GM18499 (cell line): ENCODE measurements at regions not wholly inside any gene's neighbourhood (a gene's known extent, or its start where the extent isn't known, plus 50 kb on each side); places are given as distances from the start of the nearest gene placed in this dataset.

Experiments used
- ATAC-seq: cut with Tn5 transposase; IDR thresholded peaks from one replicate; pipeline ENCODE4 v1.9.1; 2021; ENCODE audit warnings: moderate number of reproducible peaks; ENCODE audit not compliant: insufficient read depth, unreplicated experiment

DNA sequence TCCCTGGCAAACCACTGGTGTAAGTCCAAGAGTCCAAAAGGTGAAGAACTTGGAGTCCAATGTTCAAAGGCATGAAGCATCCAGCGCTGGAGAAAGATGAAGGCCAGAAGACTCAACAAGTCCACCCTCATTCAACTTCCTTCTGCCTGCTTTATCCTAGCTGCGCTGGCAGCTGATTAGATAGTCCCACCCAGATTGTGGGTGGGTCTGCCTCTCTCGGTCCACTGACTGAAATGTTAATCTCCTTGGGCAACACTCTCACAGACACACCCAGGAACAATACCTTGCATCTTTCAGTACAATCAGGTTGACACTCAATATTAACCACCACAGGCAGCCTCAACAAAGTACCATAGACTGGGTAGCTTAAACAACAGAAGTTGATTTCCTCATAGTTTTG, 245.9 kb upstream of the IGF1R start:
- ATAC-seq = no peak

DNA sequence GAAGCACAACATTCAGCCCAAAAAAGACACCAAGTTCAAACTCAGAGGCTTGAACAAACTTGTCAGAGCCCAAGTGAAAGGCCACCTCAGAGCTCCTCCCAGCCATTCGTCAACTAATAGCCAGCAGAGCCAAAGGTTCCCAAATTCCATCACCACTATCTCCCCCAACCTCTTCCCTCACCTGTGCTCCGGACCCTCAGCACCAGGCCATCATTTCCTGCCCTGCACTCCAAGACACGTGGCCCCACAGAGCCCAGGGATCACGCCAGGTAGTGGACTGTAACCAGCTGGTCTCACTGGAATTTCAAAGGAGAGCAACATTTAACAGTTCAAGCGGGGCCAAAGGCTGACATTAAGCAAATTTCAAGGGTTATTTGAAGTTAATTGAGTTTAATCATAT, 245.2 kb upstream of the IGF1R start:
- no peak for ATAC-seq

DNA sequence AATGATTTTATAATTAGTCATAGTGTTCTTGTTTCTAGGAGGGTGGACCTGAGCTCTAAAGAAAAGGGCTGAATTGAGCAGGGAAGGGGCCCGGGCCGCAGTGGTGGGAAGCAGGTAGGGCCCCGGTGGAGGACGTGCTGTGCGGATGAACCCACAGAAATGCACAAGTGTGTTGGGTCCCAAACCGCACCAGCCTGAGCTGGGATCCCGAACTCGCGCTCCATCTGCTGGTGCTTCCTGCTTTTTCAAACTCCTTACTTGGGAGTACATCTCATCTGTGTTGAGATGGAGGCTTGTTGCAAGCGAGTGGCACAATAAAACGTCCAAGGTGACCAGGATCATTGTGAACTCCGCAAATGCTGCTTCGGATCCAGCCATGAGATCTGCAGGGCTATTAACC, 244.8 kb upstream of the IGF1R start:
- ATAC-seq = no peak

DNA sequence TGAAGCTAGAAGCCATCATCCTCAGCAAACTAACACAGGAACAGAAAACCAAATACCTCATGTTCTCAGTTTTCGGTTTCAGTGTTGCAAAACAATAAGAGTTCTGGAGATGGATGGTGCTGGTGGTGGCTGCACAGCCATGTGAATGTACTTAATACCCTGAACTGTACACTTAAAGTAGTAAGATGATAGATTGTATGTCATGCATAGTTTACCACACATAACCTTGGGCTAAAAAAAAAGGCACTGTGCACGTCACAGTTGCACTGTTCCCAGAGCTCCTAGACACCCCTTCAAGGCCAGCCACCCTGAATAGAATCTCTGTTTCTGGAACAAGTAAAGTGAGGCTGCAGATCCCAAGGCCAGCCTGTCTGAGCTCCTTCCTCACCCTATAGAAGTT, 243.3 kb upstream of the IGF1R start:
- no peak for ATAC-seq

DNA sequence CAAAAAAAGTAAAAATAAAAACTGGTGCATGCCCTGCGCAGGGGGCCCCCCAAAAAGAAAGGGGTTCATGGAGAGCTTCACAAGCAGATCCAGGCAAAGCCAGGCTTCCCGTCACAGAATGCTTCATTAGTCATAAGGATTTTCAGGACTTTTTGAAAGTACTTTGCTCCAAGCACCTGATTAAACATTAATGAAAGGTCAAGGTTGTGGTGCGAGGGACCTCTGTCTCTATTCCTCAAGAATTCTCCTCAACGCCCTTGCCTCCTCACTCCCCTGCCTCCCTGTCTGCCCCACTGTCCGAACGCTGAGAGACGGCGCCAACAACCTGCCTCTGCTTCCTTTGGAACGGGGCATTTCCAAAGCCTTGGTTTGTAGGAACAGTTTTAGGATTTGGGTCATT, 240.1 kb upstream of the IGF1R start:
- ATAC-seq = no peak

DNA sequence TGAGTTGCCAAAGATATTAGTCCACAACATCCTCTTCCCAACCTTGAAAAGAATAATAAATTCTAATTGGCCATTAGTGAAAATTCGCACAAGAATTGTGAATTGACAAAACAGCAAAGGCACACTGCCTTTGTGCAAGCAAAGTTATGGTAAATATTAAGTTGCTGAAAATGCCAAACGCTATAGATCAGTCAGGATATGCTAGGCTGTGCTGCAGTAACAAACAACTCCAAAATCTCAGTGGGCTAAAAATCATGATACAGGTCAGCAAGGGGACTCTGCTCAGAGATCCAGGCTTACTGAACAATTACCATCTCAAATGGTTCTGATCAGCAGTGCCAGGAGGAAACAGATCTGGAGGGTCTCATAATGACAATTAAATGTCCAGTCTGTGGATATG, 238.0 kb upstream of the IGF1R start:
- no peak for ATAC-seq

DNA sequence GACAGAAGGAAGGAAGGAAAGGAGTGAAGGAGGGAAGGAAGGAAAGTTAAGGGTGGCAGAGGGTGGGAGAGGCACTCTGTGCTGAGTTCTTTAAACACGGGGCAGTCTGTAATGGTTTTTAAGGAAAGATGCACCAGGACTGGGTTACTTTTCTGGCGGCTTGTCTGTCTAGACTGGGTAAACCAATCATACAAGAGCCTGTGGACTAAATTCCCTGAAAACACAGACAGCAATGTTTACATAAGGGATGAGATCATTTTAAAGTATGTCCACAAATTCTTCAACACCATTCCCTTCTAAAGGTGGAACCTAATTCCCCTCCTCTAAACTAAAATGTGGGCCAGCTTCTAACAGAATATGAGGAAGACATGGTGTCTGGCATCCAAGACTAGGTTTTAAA, 235.5 kb upstream of the IGF1R start:
- ATAC-seq = no peak

DNA sequence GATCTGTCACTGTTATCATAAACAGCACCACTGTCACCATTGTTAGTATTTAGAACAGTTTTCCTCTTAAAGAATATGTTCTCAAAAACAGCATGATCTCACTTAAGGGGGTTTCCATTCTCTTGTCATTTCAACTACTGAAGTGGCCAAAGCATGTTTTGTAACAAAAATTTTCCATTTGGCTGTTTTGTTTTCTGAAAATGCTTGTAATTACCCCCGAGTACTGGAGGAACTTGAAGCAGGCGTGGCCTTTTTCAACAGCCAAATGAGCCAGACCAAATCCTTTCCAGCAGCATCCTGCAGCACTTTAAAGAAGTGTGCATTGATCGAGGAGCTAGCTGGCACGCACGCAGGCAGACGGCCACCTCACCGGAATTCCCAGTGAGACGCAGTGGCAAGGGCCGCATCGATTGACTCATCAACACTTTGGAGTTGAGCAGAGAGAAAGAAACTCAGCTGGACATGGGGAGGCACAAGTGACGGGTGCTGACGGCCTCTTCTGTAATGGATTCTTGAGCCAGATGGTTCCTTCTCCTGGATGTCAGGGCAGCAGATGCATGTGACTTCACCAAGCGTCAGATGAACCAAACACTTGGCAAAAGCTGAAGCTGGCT, 234.3 kb upstream of the IGF1R start:
- ATAC-seq = no peak

DNA sequence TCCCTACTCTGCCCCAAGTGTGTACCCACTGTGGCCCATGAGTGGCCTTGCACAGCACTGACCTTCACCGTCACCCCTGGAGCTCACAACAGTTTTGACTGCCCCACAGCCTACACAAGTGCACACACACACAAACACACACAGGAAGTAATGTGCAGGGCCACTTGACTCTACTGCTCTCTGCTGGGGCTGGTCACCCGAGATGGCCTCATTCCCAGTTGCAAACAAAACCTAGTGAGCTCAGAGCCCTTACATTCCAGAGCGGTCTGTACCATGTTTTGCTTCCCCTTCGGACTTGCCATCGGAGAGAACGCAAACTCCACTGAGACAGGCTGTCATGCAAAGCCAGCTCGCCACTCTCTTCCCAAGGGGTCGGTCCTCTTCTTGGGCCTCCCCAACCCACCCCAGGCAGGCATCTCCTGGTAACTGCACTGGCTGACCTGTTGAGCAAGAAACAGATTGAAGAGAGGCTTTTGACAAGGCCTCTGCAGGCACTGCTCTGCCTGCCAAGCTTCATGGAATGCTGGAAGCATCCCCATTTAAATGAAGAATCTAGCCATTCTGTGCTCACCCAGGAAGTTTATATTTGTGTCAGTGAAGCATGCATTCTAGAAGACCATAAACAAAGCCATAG, 232.0 kb upstream of the IGF1R start:
- ATAC-seq = no peak

DNA sequence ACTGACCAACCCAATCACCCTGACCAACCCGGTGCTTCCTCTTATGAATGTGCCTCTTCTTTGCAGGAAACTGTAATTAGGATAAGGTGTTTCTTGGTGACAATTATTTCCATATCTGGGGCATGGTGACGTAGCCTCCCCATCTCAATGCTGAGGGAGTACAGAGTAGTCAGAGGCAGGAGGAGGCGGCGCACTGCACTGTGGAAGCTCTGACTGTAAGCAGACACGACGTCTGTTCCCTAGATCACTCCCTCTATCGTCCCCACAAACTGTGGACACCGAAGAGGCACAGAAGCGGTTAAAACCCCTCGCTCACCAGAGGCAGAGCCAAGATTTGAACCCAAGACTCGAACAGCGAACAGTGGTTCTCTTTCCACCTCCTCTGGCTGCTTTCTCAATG, 231.0 kb upstream of the IGF1R start:
- no peak for ATAC-seq

DNA sequence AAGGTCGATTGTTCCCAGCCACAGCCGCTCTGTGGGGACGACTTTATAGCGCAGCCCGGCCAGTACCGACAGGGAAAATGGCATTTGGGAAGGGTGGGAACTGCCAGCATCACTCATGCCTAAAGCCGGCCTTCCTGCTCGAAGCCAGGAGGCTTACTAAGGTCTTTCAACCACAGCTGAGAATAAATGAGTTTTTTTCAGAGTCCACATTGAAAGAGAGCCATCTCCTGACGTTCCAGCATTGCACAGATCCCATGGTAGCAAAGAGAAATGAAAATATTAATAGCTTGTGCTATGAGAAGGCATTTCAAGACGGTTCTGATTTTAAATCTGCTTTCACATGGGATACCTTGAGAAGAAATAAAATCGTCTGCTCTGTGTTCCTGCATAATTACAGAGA, 230.2 kb upstream of the IGF1R start:
- no peak for ATAC-seq

DNA sequence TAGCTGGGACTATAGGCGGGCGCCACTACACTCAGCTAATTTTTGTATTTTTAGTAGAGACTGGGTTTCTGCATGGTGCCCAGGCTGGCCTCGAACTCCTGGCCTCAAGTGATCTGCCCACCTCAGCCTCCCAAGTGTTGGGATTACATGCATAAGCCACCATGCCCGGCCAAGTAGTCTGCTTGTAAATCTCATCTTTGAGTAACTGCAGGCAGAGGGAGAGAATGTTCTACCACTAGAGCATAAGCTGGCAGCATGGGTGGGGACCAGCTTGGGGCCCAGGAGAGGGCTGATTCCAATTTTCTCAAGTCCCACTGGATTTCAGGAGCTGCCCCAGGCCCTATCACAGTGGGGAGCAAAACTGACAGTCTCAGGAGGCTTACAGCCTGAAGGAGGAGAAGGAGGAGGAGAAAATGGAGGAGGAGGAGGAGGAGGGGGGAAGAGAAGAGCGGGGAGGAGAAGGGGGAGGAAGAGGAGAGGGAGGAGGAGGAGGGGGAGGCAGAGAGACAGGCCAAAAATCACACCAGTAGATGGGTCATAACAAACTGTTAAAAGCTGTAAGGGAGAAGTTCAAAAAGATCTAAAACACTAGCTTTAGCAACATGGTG, 229.1 kb upstream of the IGF1R start:
- no peak for ATAC-seq

DNA sequence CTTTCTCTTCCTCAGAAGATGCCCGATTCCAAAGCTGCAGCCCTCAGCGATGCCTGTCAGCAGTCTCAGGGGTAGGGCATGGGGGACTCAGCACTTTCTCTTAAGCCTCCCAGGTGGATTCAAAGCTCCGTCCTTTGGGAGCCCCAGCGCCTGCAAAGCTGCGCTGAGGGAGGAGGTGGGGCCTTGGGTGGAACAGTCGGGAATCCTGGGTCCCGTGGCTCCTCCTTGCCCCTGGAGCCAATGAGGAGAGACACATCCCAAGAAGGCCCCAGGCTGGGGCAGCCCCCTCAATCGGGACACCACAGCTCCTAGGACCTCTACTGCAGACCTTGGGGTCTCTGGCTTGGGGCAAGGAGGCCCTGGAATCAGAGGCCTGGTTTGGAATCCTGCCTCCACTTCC, 227.5 kb upstream of the IGF1R start:
- no peak for ATAC-seq

DNA sequence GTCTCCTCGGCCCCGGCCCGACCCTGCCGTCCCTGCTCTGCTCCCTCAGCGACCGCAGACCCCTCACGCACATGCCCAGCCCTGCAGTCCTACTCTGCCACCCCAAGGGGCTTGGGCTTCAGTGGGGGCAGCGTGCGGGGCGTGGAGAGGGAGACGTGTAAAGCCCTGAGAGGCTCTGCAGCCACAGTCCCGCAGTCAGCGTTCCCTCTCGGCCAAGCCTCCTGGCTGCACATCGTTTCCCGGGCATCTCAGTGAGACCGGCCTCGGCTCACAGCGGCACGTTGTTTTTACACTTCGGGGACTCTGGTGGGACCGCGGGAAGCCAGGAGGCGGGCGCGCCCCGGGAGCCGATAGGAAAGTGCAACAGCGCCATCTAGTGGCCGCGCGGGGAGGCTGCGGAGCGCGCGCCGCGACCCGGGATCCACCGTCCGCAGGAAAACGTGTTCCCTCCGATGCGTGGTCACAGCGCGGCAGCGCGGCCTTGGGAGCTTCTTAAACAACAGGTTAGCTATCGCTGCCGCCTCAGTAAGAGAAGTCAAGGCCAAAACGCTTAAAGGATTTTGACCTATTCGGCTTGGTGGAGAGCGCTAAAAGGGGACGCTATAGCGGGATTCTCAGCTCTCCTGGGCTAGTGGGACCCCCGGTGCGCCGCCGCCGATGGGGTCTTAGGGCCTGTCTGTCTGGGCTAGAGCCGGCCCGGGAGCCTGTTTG, 226.8 kb upstream of the IGF1R start:
- no peak for ATAC-seq

DNA sequence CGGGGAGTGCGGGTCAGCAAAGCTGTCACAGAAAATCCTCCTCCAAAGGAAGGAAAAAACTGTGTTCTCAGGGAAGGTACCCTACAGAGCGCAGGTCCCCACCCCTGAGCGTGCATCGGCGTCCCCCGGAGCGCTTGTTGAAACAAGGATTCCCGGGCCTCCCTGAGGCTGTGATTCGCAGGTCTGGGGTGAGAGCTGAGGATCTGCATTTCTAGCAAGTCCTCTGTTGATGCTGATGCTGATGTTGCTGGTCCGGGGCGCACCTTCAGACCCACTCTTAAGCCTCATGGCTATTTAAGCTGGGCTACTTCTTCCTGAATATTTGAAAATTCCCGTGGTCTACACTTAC, 226.2 kb upstream of the IGF1R start:
- ATAC-seq = no peak

DNA sequence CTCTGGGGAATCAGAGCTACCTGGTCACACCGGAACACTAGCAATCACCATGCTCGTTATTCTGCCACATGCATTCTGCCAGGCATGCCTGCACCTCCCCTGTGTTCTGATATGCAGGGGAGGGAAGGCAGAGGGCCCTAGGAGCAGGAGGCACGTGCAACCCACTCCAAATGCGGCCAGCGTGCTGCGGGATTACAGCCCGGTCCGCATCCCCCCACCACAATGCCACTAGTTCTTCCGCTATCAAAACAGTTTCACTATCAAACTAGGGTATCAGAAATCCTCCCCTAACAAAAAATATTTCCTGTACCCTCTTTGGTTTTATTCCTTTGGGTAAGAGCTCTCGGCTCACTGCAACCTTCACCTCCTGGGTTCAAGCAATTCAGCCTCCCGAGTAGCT, 223.2 kb upstream of the IGF1R start:
- no peak for ATAC-seq

DNA sequence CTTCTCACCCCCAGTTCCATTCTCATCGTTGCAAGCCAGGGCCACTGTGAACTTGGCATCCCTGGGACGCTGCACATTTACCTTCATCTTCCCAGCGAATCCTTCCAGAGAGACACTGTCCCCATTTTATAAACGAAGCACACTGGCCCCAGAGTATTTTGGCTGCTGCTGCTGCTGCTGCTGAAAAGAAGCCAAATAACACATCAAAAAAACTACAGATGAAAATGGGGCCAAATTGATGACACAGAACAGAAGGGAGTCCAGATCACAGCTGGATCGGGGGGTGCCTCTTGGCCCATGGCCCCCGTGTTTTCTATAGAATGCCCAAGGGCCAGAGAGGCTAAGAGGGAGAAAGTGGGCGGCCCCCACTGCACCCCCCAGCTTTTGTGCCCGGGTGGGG, 221.0 kb upstream of the IGF1R start:
- no peak for ATAC-seq

DNA sequence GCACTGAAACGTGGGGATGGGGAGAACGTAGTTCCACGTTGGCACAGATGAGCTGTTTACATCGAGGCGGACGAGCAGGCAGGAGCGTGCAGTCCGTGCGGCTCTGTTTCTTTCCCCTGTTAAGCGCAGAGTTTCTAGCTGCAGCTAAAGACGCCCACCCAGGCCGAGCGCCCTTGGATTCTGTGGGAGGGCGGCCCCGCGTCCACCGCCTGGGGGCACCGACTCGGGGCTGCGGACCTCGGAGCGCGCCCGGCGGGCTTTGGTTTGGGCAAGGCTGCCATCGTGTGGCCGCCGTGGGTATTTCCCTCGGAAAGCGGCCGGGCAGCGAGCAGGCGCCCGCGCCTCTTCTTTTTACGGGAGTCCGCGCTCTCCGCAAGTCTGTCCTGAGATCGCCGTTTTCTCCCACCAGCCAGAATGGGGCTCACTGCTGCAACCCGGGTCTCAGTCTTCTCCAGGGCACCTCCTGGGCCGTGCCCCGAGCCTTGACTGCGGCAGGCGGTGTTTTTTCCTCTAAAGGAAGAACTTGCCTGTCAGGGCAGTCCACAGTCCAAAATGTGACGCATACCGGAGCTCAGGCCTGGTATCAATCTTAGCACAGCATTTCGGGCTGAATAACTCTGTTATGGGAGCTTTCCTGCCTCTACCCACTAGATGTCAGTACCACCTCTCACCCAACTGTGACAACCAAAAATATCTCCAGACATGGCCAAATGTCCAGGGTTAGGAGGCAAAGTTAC, 219.9 kb upstream of the IGF1R start:
- no peak for ATAC-seq

DNA sequence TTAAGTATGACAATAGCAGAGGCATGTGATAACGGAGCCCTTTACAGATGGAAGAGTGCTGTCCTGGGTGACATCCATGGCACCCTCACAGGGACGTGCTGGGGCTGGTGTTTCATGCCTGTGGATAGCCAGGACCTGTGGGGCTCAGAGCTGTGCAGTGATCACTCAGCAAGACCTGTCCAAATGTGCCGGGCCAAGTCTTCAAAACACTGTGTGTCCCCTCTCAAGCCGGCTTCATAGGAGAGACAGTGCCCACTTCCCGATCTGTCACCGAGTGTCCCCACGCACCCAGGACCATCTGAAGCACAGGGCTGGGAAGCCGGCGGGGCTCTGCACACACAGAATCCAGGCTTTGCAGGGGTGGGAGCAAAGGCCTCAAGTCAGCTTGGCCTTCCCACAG, 217.2 kb upstream of the IGF1R start:
- ATAC-seq = no peak

DNA sequence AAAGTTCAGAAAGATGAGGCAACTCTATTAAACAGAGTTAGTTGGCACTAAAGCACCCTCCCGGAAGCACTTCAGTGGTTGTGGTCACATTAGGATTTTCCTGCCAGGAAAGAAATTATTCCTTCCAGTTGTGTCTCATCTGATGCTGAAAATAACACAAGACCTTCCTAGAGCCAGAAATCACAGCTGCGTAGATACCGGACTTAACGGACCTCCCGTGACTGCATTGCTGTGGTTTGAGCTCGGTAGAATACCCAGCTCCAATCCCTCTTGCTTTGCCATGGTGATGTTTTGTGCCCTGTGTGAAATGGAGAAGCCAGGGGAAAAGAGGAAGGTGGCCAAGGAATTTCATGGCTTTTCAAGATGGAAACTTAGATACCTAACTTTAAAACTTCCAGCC, 215.0 kb upstream of the IGF1R start:
- no peak for ATAC-seq

DNA sequence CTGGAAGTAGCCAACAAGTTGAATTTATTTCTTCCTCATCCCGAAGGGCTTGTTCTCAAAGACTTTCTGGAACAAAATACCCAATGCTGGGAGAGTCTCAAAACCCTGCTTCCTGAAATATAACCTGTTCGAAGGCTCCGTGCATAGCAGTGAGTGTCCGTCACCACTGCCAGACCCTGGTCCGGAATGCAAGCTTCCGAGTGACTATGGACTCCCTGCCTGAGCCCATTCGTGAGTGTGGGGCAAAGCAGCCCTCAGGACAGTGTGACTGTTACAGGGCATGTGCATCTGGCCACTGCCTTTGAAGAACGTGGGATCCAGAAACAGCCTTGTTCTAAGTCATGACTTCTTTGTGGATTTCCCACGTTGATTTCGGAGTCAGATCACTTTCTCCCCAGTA, 214.5 kb upstream of the IGF1R start:
- ATAC-seq = no peak
